HEK293 (cell line): ENCODE measurements at regions not wholly inside any gene's neighbourhood (a gene's known extent, or its start where the extent isn't known, plus 50 kb on each side); places are given as distances from the start of the nearest gene placed in this dataset.

ENCODE experiments used
- CTCF ChIA-PET: fragments of 350-600 bp; formaldehyde crosslinking; extraction: SDS; loops from one replicate; lab custom pipeline; 2021; ENCODE audit warnings: antibody characterized with exemption; lab: Yijun Ruan, JAX
- POLR2A ChIA-PET: fragments of 300-600 bp; formaldehyde crosslinking; extraction: SDS; loops from one replicate; lab custom pipeline; 2020; ENCODE audit warnings: antibody characterized with exemption, inconsistent platforms; lab: Yijun Ruan, JAX
- H3K27ac ChIP-seq: fragments of 200-500 bp; sonication (Bioruptor generic); 2 replicates; pipeline ENCODE4 v1.5.1; 2014; ENCODE audit warnings: low read depth, low read length, control low read depth, inconsistent platforms; ENCODE audit errors: extremely low read depth
- H3K36me3 ChIP-seq, 2 experiments: fragments of 200-500 bp in 1 of 2; sonication (Bioruptor generic) in 1 of 2; 1 replicate in 1 of 2; 2 replicates in 1 of 2; pipeline ENCODE4 v1.5.1; 2014 to 2017; ENCODE audit warnings: inconsistent platforms in 2 of 2, low read length in 2 of 2; ENCODE audit not compliant: control insufficient read depth in 2 of 2, insufficient read depth in 1 of 2
- H3K4me1 ChIP-seq: fragments of 200-500 bp; sonication (Bioruptor generic); 2 replicates; pipeline ENCODE4 v1.5.1; 2014; ENCODE audit warnings: mild to moderate bottlenecking, low read length, inconsistent platforms; ENCODE audit not compliant: control insufficient read depth, insufficient read depth
- H3K4me3 ChIP-seq: 2 replicates; pipeline ENCODE4 v1.5.1; 2011; ENCODE audit warnings: low read depth, mild to moderate bottlenecking, control low read depth, low read length, moderate library complexity
- H3K9me3 ChIP-seq: fragments of 200-500 bp; sonication (Bioruptor generic); 2 replicates; pipeline ENCODE4 v1.5.1; 2014; ENCODE audit warnings: low read depth, low read length, inconsistent platforms; ENCODE audit not compliant: control insufficient read depth, insufficient read depth
- ATF2 ChIP-seq: fragments of 450-650 bp; formaldehyde crosslinking; IDR thresholded peaks from 2 replicates; pipeline ENCODE4 v1.5.1; 2016; ENCODE audit warnings: missing biosample characterization, missing genetic modification characterization, low read depth
- BCL11A ChIP-seq: fragments of 450-650 bp; formaldehyde crosslinking; IDR thresholded peaks from 2 replicates; pipeline ENCODE4 v1.5.1; 2016; ENCODE audit warnings: low read depth, missing biosample characterization, missing genetic modification characterization
- EGR2 ChIP-seq: fragments of 450-650 bp; formaldehyde crosslinking; IDR thresholded peaks from 2 replicates; pipeline ENCODE4 v1.5.1; 2016; ENCODE audit warnings: low read depth, missing biosample characterization, missing genetic modification characterization
- HOXC10 ChIP-seq: sonication (generic); formaldehyde crosslinking; IDR thresholded peaks from 2 replicates; pipeline ENCODE4 v1.8.1; 2023; ENCODE audit warnings: mild to moderate bottlenecking, missing genetic modification reagents
- MZF1 ChIP-seq: fragments of 450-650 bp; formaldehyde crosslinking; IDR thresholded peaks from 2 replicates; pipeline ENCODE4 v1.5.1; 2017; ENCODE audit warnings: missing biosample characterization, missing genetic modification characterization, borderline replicate concordance
- PRDM1 ChIP-seq: fragments of 450-650 bp; formaldehyde crosslinking; IDR thresholded peaks from 2 replicates; pipeline ENCODE4; 2016; ENCODE audit warnings: missing biosample characterization, missing genetic modification characterization
- RBAK ChIP-seq: fragments of 450-650 bp; formaldehyde crosslinking; IDR thresholded peaks from 2 replicates; pipeline ENCODE4 v1.5.1; 2016; ENCODE audit warnings: missing biosample characterization, missing genetic modification characterization
- REPIN1 ChIP-seq: fragments of 450-650 bp; formaldehyde crosslinking; IDR thresholded peaks from 2 replicates; pipeline ENCODE4 v1.5.1; 2017; ENCODE audit warnings: missing biosample characterization, missing genetic modification characterization, low read depth
- ZNF132 ChIP-seq: fragments of 450-650 bp; formaldehyde crosslinking; IDR thresholded peaks from 2 replicates; pipeline ENCODE4 v1.5.1; 2017; ENCODE audit warnings: missing biosample characterization, missing genetic modification characterization, borderline replicate concordance
- ZNF202 ChIP-seq: fragments of 450-650 bp; formaldehyde crosslinking; IDR thresholded peaks from 2 replicates; pipeline ENCODE4 v1.5.1; 2016; ENCODE audit warnings: missing biosample characterization, missing genetic modification characterization, borderline replicate concordance
- ZNF26 ChIP-seq: fragments of 450-650 bp; formaldehyde crosslinking; IDR thresholded peaks from 2 replicates; pipeline ENCODE4 v1.5.1; 2016; ENCODE audit warnings: missing biosample characterization, missing genetic modification characterization
- ZNF513 ChIP-seq: fragments of 450-650 bp; IDR thresholded peaks from 2 replicates; pipeline ENCODE4 v1.5.1; 2018; ENCODE audit warnings: missing biosample characterization, missing genetic modification characterization
- ZNF549 ChIP-seq: fragments of 450-650 bp; IDR thresholded peaks from 2 replicates; pipeline ENCODE4 v1.5.1; 2018; ENCODE audit warnings: missing biosample characterization, missing genetic modification characterization, mild to moderate bottlenecking, inconsistent platforms, moderate library complexity
- ZNF561 ChIP-seq: fragments of 450-650 bp; IDR thresholded peaks from 2 replicates; pipeline ENCODE4 v1.5.1; 2018; ENCODE audit warnings: missing biosample characterization, missing genetic modification characterization, borderline replicate concordance
- ZNF580 ChIP-seq: fragments of 450-650 bp; formaldehyde crosslinking; IDR thresholded peaks from 2 replicates; pipeline ENCODE4 v1.5.1; 2016; ENCODE audit warnings: missing biosample characterization, missing genetic modification characterization
- ZNF701 ChIP-seq: fragments of 450-650 bp; formaldehyde crosslinking; IDR thresholded peaks from 2 replicates; pipeline ENCODE4 v1.5.1; 2016; ENCODE audit warnings: missing biosample characterization, missing genetic modification characterization
- ZNF704 ChIP-seq: fragments of 450-650 bp; formaldehyde crosslinking; IDR thresholded peaks from 2 replicates; pipeline ENCODE4 v1.5.1; 2016; ENCODE audit warnings: missing biosample characterization, missing genetic modification characterization
- ZNF768 ChIP-seq: fragments of 450-650 bp; formaldehyde crosslinking; IDR thresholded peaks from 2 replicates; pipeline ENCODE4 v1.5.1; 2018; ENCODE audit warnings: missing biosample characterization, mild to moderate bottlenecking, missing genetic modification characterization
- ZNF776 ChIP-seq: fragments of 450-650 bp; formaldehyde crosslinking; IDR thresholded peaks from 2 replicates; pipeline ENCODE4 v1.5.0; 2017; ENCODE audit warnings: missing biosample characterization, missing genetic modification characterization, borderline replicate concordance
- ZNF791 ChIP-seq: fragments of 450-650 bp; formaldehyde crosslinking; IDR thresholded peaks from 2 replicates; pipeline ENCODE4 v1.5.1; 2016; ENCODE audit warnings: missing biosample characterization, missing genetic modification characterization
- TF ChIP-seq, protein P1 (sequence below): fragments of 450-650 bp; formaldehyde crosslinking; IDR thresholded peaks from 2 replicates; pipeline ENCODE4 v1.5.1; 2016; ENCODE audit warnings: missing biosample characterization, missing genetic modification characterization
- TF ChIP-seq, protein P2 (sequence below): fragments of 450-650 bp; formaldehyde crosslinking; IDR thresholded peaks from 2 replicates; pipeline ENCODE4 v1.5.1; 2016; ENCODE audit warnings: missing biosample characterization, missing genetic modification characterization

GRCh38 chr12:24489939-24490338, 459.0 kb downstream of the BCAT1 start:
- TF ChIP-seq ZNF549 (tag by site-specific recombination) (no peak), ZNF513 (tag by site-specific recombination) (no peak), ATF2 (tag by site-specific recombination) (no peak), ZNF580 (tag by site-specific recombination) (no peak), ZNF701 (no peak), ZNF791 (tag by site-specific recombination) (no peak), ZNF202 (no peak), EGR2 (tag by site-specific recombination) (no peak), MZF1 (tag by site-specific recombination) (no peak), REPIN1 (tag by site-specific recombination) (no peak), PRDM1 (tag by site-specific recombination) (no peak), ZNF561 (tag by site-specific recombination) (no peak), ZNF776 (no peak), HOXC10 (CRISPR knock-in tag) (no peak)
- TF ChIP-seq, protein P1, sequence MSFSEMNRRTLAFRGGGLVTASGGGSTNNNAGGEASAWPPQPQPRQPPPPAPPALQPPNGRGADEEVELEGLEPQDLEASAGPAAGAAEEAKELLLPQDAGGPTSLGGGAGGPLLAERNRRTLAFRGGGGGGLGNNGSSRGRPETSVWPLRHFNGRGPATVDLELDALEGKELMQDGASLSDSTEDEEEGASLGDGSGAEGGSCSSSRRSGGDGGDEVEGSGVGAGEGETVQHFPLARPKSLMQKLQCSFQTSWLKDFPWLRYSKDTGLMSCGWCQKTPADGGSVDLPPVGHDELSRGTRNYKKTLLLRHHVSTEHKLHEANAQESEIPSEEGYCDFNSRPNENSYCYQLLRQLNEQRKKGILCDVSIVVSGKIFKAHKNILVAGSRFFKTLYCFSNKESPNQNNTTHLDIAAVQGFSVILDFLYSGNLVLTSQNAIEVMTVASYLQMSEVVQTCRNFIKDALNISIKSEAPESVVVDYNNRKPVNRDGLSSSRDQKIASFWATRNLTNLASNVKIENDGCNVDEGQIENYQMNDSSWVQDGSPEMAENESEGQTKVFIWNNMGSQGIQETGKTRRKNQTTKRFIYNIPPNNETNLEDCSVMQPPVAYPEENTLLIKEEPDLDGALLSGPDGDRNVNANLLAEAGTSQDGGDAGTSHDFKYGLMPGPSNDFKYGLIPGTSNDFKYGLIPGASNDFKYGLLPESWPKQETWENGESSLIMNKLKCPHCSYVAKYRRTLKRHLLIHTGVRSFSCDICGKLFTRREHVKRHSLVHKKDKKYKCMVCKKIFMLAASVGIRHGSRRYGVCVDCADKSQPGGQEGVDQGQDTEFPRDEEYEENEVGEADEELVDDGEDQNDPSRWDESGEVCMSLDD (tag by site-specific recombination): no peak
- TF ChIP-seq, protein P2, sequence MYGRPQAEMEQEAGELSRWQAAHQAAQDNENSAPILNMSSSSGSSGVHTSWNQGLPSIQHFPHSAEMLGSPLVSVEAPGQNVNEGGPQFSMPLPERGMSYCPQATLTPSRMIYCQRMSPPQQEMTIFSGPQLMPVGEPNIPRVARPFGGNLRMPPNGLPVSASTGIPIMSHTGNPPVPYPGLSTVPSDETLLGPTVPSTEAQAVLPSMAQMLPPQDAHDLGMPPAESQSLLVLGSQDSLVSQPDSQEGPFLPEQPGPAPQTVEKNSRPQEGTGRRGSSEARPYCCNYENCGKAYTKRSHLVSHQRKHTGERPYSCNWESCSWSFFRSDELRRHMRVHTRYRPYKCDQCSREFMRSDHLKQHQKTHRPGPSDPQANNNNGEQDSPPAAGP (tag by site-specific recombination): no peak
- no peaks in the 10 kb centered on the region for H3K4me1 ChIP-seq
- H3K27ac ChIP-seq: no peak overlapping the region
- no peaks in the 10 kb centered on the region for H3K36me3 ChIP-seq
- no peak overlapping the region for H3K4me3 ChIP-seq
- H3K9me3 ChIP-seq: no peaks in the 10 kb centered on the region
- CTCF ChIA-PET: interaction anchor here (0.7 kb wide), 1 partner anchor 11 kb away, joined by 3 read pairs; no protein-coding TSS in a partner anchor
- POLR2A ChIA-PET: no interaction called here

- Histone ChIP-seq H3K36me3 (no peaks in the 10 kb centered on the region), H3K27ac (no peak overlapping the region), H3K4me3 (no peak overlapping the region), H3K9me3 (no peaks in the 10 kb centered on the region), H3K4me1 (no peaks in the 10 kb centered on the region)
- ChIA-PET CTCF (no interaction called here), POLR2A (no interaction called here)
- no peak for TF ChIP-seq RBAK (tag by site-specific recombination)
- no peak for TF ChIP-seq ZNF704 (tag by site-specific recombination)
- TF ChIP-seq ZNF26 (tag by site-specific recombination): no peak
- TF ChIP-seq ZNF768 (tag by site-specific recombination): no peak
- TF ChIP-seq BCL11A (tag by site-specific recombination): no peak
- TF ChIP-seq ZNF132 (tag by site-specific recombination): no peak
Measured at GRCh38 chr12:24488906-24489619, 459.8 kb downstream of the BCAT1 start.
